GM12873 (cell line): ENCODE measurements at regions not wholly inside any gene's neighbourhood (a gene's known extent, or its start where the extent isn't known, plus 50 kb on each side); places are given as distances from the start of the nearest gene placed in this dataset.

ENCODE experiments used
- TF ChIP-seq, protein P1 (sequence below): IDR thresholded peaks from 2 replicates; pipeline ENCODE4 v1.5.1; 2012; ENCODE audit warnings: low read depth, mild to moderate bottlenecking, moderate library complexity, low read length, control low read depth; ENCODE audit not compliant: insufficient read depth; ENCODE audit errors: missing control alignments

DNA sequence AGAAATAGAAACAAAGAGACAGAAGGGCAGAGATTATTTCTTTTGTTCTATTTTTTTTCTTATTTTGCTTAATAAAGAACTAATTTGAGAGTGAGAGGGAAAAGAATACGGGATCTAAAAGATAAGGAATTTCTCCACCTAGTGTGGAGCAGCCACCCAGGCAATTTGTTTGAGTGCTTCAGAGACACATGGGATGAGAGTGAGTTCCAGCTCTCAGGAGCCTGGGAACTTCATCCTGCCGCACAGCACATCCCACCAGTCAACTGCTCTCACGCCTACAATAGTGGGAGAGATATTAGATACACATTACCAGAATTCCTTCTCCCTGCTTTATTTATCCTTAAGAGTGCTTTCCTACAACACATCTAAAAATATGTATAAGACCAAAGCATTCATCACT lies 946.4 kb downstream of the PDHA2 start:
- TF ChIP-seq, protein P1, sequence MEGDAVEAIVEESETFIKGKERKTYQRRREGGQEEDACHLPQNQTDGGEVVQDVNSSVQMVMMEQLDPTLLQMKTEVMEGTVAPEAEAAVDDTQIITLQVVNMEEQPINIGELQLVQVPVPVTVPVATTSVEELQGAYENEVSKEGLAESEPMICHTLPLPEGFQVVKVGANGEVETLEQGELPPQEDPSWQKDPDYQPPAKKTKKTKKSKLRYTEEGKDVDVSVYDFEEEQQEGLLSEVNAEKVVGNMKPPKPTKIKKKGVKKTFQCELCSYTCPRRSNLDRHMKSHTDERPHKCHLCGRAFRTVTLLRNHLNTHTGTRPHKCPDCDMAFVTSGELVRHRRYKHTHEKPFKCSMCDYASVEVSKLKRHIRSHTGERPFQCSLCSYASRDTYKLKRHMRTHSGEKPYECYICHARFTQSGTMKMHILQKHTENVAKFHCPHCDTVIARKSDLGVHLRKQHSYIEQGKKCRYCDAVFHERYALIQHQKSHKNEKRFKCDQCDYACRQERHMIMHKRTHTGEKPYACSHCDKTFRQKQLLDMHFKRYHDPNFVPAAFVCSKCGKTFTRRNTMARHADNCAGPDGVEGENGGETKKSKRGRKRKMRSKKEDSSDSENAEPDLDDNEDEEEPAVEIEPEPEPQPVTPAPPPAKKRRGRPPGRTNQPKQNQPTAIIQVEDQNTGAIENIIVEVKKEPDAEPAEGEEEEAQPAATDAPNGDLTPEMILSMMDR = no peak

GRCh38 chr4:96787766-96788165 lies 947.9 kb downstream of the PDHA2 start:
- TF ChIP-seq, protein P1 = no peak

- TF ChIP-seq, protein P1 = no peak
Observed at GRCh38 chr4:96809563-96809962, 969.7 kb downstream of the PDHA2 start.

- TF ChIP-seq, protein P1 = no peak
Observed at GRCh38 chr4:96827086-96827485, 987.2 kb downstream of the PDHA2 start.

DNA sequence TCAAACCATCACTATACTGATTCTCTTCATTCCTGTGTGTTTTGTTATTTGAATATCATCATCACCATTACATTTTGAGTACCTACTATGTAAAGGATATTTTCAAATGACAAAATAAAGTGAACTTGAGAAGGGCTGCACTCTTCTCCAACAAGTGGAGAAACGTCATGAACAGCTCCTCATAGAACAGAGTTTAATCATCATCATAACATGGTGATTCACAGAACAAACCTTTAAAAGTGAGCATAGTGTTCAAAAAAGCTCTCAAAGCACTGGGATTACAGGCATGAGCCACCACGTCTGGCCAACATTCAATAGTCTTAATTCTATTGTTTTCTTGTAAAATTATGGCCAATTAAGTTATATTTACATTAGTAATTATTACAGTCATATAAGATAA lies 993.9 kb downstream of the PDHA2 start:
- TF ChIP-seq, protein P1 = no peak

DNA sequence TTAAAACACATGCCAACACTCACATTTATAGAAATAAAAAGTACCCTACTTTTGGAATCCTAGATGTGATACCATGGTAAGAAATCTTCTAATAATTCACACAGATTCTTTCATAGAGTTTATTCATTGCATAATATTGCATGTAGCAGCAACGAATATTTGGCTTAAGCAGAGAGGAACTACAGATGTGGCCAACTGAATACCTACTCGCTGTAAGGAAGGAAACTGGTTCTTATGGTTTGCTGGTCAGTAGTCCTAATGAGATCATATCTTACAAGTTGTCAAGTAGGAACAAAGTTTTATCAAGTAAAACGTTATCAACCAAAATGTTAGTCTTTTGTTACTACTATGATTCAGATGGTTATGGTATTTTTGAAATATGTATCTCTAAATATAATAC lies 996.1 kb downstream of the PDHA2 start:
- TF ChIP-seq, protein P1 = no peak

DNA sequence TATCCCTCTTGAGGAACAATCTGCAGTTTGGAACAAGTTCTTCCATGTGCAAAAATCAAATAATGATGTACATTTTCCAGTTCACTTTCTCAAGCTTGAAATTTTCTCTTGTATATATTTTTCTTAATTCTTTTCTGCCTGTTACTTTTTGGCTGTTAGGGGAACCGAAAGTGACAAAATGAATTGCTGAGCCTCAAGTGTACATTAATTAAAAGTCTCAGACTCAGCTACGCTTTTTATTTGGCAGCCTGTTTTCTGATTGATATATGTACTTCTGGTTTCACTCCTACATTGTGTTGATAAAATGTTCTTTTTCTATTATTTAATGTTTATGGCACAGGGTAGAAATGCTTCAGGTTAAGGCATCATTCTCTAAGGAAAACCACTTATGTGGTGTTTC lies 999.5 kb downstream of the PDHA2 start:
- TF ChIP-seq, protein P1 = no peak
